Left renal cortex interstitium (tissue), 4 donors: ENCODE measurements at regions not wholly inside any gene's neighbourhood (a gene's known extent, or its start where the extent isn't known, plus 50 kb on each side); places are given as distances from the start of the nearest gene placed in this dataset.
"Not testable (repeated sequence)": the region's sequence is repeated elsewhere in the genome, so short reads cannot be mapped to it uniquely, and the experiment has no call there.

Experiments used
- DNase-seq, 4 donors: peaks; one replicate each; pipeline ENCODE4 v3.0.0-alpha.2; 2013; ENCODE audit warnings: low read depth in 4 of 4, low spot score in 2 of 4, missing footprints in 1 of 4

GRCh38 chr6:115310156-115310555 lies 750.5 kb downstream of the FRK start:
- no peak for DNase-seq

GRCh38 chr6:115302731-115303130 lies 758.0 kb downstream of the FRK start:
- peak in 1 of 4 donors; percentile 4 for DNase-seq

- no peak for DNase-seq
These were observed 773.2 kb downstream of the FRK start for GRCh38 chr6:115287467-115287866.

GRCh38 chr6:115276881-115277565 lies 783.7 kb downstream of the FRK start:
- no peak for DNase-seq

GRCh38 chr6:115272311-115272710 lies 788.4 kb downstream of the FRK start:
- no peak for DNase-seq

- no peak for DNase-seq
These were observed 789.3 kb downstream of the FRK start for GRCh38 chr6:115271434-115271833.

GRCh38 chr6:115270953-115271352 lies 789.7 kb downstream of the FRK start:
- DNase-seq, result no peak

GRCh38 chr6:115241373-115241772 lies 819.3 kb downstream of the FRK start:
- DNase-seq, result no peak

- no peak for DNase-seq
These were observed 839.5 kb downstream of the FRK start for GRCh38 chr6:115221198-115221597.

GRCh38 chr6:115220551-115221159 lies 840.0 kb downstream of the FRK start:
- no peak for DNase-seq

GRCh38 chr6:115219645-115220044 lies 841.0 kb downstream of the FRK start:
- no peak for DNase-seq

- DNase-seq, result no peak
These were observed 843.9 kb downstream of the FRK start for GRCh38 chr6:115216835-115217234.

- DNase-seq, result no peak
These were observed 846.4 kb downstream of the FRK start for GRCh38 chr6:115214283-115214682.

- DNase-seq, result no peak
These were observed 857.3 kb downstream of the FRK start for GRCh38 chr6:115203381-115203780.

- no peak for DNase-seq
These were observed 852.3 kb upstream of the HS3ST5 start for GRCh38 chr6:115194981-115195638.

- no peak for DNase-seq
These were observed 849.2 kb upstream of the HS3ST5 start for GRCh38 chr6:115191989-115192388.

- no peak for DNase-seq
These were observed 847.7 kb upstream of the HS3ST5 start for GRCh38 chr6:115190534-115190933.

GRCh38 chr6:115175456-115175855 lies 832.6 kb upstream of the HS3ST5 start:
- not testable (repeated sequence) for DNase-seq

- not testable (repeated sequence) for DNase-seq
These were observed 823.1 kb upstream of the HS3ST5 start for GRCh38 chr6:115165912-115166311.

- DNase-seq, result no peak
These were observed 816.9 kb upstream of the HS3ST5 start for GRCh38 chr6:115159733-115160132.

- DNase-seq, result no peak
These were observed 795.1 kb upstream of the HS3ST5 start for GRCh38 chr6:115137910-115138309.

GRCh38 chr6:115133790-115134189 lies 791.0 kb upstream of the HS3ST5 start:
- DNase-seq, result no peak
